PC-9 (cell line): ENCODE measurements at regions not wholly inside any gene's neighbourhood (a gene's known extent, or its start where the extent isn't known, plus 50 kb on each side); places are given as distances from the start of the nearest gene placed in this dataset.

Source experiments
- BruUV-seq: library from RNA; stranded (reverse); fragments of 400-500 nt; replicated peaks from 2 replicates; lab custom pipeline; 2021; lab: Mats Ljungman, UMichigan
- CTCF ChIA-PET: fragments of 300-600 bp; sonication (Branson Sonifier 250); formaldehyde crosslinking; loops from one replicate; lab custom pipeline; 2022; ENCODE audit warnings: antibody characterized with exemption; lab: Charles Lee
- POLR2A ChIA-PET: fragments of 300-600 bp; sonication (Branson Sonifier 250); formaldehyde crosslinking; loops from one replicate; lab custom pipeline; 2022; ENCODE audit warnings: antibody characterized with exemption; ENCODE audit not compliant: unreplicated experiment; lab: Charles Lee
- DNase-seq, 2 experiments: peaks; one replicate each; pipeline versions ENCODE4 v3.0.0 to v3.0.0-alpha.2; 2015 to 2022; ENCODE audit warnings: mixed read lengths in 1 of 2
- H2AFZ ChIP-seq: fragments of 200-600 bp; sonication (generic); 2 replicates; pipeline ENCODE4 v1.8.1; 2017; ENCODE audit warnings: antibody characterized with exemption
- H3F3A ChIP-seq: fragments of 200-600 bp; sonication (generic); 2 replicates; pipeline ENCODE4 v1.8.1; 2017; ENCODE audit warnings: antibody characterized with exemption, mild to moderate bottlenecking, low read depth; ENCODE audit not compliant: insufficient read depth
- H3K27ac ChIP-seq: fragments of 200-600 bp; sonication (generic); 2 replicates; pipeline ENCODE4 v1.6.1; 2016; ENCODE audit warnings: mixed run types
- H3K27me3 ChIP-seq: fragments of 200-600 bp; sonication (generic); 2 replicates; pipeline ENCODE4 v1.6.1; 2016; ENCODE audit warnings: low read depth, mixed run types; ENCODE audit not compliant: insufficient read depth
- H3K36me3 ChIP-seq: fragments of 200-600 bp; sonication (generic); 2 replicates; pipeline ENCODE4 v1.6.1; 2016; ENCODE audit warnings: low read depth, mixed run types
- H3K4me1 ChIP-seq: fragments of 200-600 bp; sonication (generic); replicated peaks from 2 replicates; pipeline ENCODE4 v1.6.1; 2016; ENCODE audit warnings: mixed run types; ENCODE audit not compliant: insufficient read depth
- H3K4me2 ChIP-seq: fragments of 200-600 bp; sonication (generic); 2 replicates; pipeline ENCODE4 v1.6.1; 2017; ENCODE audit warnings: mixed run types
- H3K4me3 ChIP-seq: fragments of 200-600 bp; sonication (generic); 2 replicates; pipeline ENCODE4 v1.6.1; 2016; ENCODE audit warnings: mixed run types
- H3K79me2 ChIP-seq: fragments of 200-600 bp; sonication (generic); 2 replicates; pipeline ENCODE4 v1.6.1; 2017; ENCODE audit warnings: low read depth, mixed run types
- H3K9me2 ChIP-seq: fragments of 200-600 bp; sonication (generic); 2 replicates; pipeline ENCODE4 v1.8.1; 2017; ENCODE audit warnings: mild to moderate bottlenecking; ENCODE audit not compliant: insufficient read depth
- H3K9me3 ChIP-seq: fragments of 200-600 bp; sonication (generic); 2 replicates; pipeline ENCODE4 v1.8.1; 2016; ENCODE audit warnings: low read depth; ENCODE audit not compliant: insufficient read depth
- H4K20me1 ChIP-seq: fragments of 200-600 bp; sonication (generic); 2 replicates; pipeline ENCODE4 v1.8.1; 2017; ENCODE audit not compliant: insufficient read depth
- CTCF ChIP-seq: fragments of 200-600 bp; sonication (generic); conservative IDR thresholded peaks from 2 replicates; pipeline ENCODE4 v1.6.1; 2017; ENCODE audit warnings: mixed run types, antibody characterized with exemption, mild to moderate bottlenecking, moderate library complexity
- EZH2 ChIP-seq: fragments of 200-600 bp; sonication (generic); IDR thresholded peaks from 2 replicates; pipeline ENCODE4 v1.8.0; 2017; ENCODE audit warnings: antibody characterized with exemption, low read depth
- intact Hi-C: fragments of 100-400 bp; cut with micrococcal nuclease; formaldehyde crosslinking; loops from one replicate; pipeline ENCODE4 v1.10.0; 2022; ENCODE audit not compliant: unreplicated experiment

- no peaks in the 10 kb centered on the region for H3F3A ChIP-seq
- ChIA-PET POLR2A (no interaction called here), CTCF (no interaction called here)
- no peak for DNase-seq
- H3K79me2 ChIP-seq, result no peaks in the 10 kb centered on the region
- no peaks in the 10 kb centered on the region for H3K27me3 ChIP-seq
- H3K4me1 ChIP-seq, result no peaks in the 10 kb centered on the region
- H3K4me2 ChIP-seq, result no peak overlapping the region
- H3K4me3 ChIP-seq, result no peak overlapping the region
- H3K27ac ChIP-seq, result no peak overlapping the region
- intact Hi-C loops, result no loop called here
- no peaks in the 10 kb centered on the region for H3K9me3 ChIP-seq
- no peak for TF ChIP-seq CTCF
- TF ChIP-seq EZH2, result no peak
- H3K36me3 ChIP-seq, result no peaks in the 10 kb centered on the region
- BruUV-seq, result no TSS peak
- no peak overlapping the region for H2AFZ ChIP-seq
- no peaks in the 10 kb centered on the region for H4K20me1 ChIP-seq
- no peaks in the 10 kb centered on the region for H3K9me2 ChIP-seq
These were observed 150.0 kb downstream of the ADAMTS15 start for GRCh38 chr11:130598433-130598832.

GRCh38 chr11:130599073-130599654, 150.7 kb downstream of the ADAMTS15 start:
- no peak for TF ChIP-seq CTCF
- H3K36me3 ChIP-seq, result no peaks in the 10 kb centered on the region
- H3K4me1 ChIP-seq, result no peaks in the 10 kb centered on the region
- DNase-seq, result no peak
- no peaks in the 10 kb centered on the region for H3F3A ChIP-seq
- no peaks in the 10 kb centered on the region for H3K79me2 ChIP-seq
- no peaks in the 10 kb centered on the region for H3K9me2 ChIP-seq
- intact Hi-C loops, result no loop called here
- ChIA-PET POLR2A (no interaction called here), CTCF (no interaction called here)
- no peak overlapping the region for H3K27ac ChIP-seq
- no peaks in the 10 kb centered on the region for H4K20me1 ChIP-seq
- BruUV-seq, result no TSS peak
- H3K4me3 ChIP-seq, result no peak overlapping the region
- no peaks in the 10 kb centered on the region for H3K27me3 ChIP-seq
- no peaks in the 10 kb centered on the region for H3K9me3 ChIP-seq
- no peak overlapping the region for H3K4me2 ChIP-seq
- no peak overlapping the region for H2AFZ ChIP-seq

- intact Hi-C loops, result no loop called here
- DNase-seq, result no peak
- ChIA-PET POLR2A (no interaction called here), CTCF (no interaction called here)
- Histone ChIP-seq H3K36me3 (no peaks in the 10 kb centered on the region), H3K27ac (no peak overlapping the region), H3K4me3 (no peak overlapping the region), H3K9me3 (no peaks in the 10 kb centered on the region), H4K20me1 (no peaks in the 10 kb centered on the region), H3K27me3 (no peaks in the 10 kb centered on the region), H2AFZ (no peak overlapping the region), H3K4me2 (no peak overlapping the region), H3K9me2 (no peaks in the 10 kb centered on the region), H3F3A (no peaks in the 10 kb centered on the region), H3K79me2 (no peaks in the 10 kb centered on the region), H3K4me1 (no peaks in the 10 kb centered on the region)
- BruUV-seq, result no TSS peak
- TF ChIP-seq EZH2 (no peak), CTCF (no peak)
These were observed 151.7 kb downstream of the ADAMTS15 start for GRCh38 chr11:130600139-130600538.
